ENCODE measurements at regions not wholly inside any gene's neighbourhood (a gene's known extent, or its start where the extent isn't known, plus 50 kb on each side); places are given as distances from the start of the nearest gene placed in this dataset.
A peak's percentile ranks its signal among the peaks of the same experiment; 100 is the strongest.

GRCh38 chr2:220876080-220876824 lies 695.9 kb downstream of the EPHA4 start:
- H3K4me1 ChIP-seq, result 0 out of 20 replicates have a peak, but pooled peaks cover 0 to 4% (median 0%) of the 10 kb centered on the region in 10 experiments
- no peaks in the 10 kb centered on the region for H4K20me1 ChIP-seq
- no peak overlapping the region for H3K9ac ChIP-seq
- no peak for TF ChIP-seq Cebpa-rat (IDR thresholded peaks at IDR 0.05)
- H3K36me3 ChIP-seq, result no peaks in the 10 kb centered on the region
- H3K27me3 ChIP-seq, result no peaks in the 10 kb centered on the region
- no peak overlapping the region for H3K27ac ChIP-seq
- no peak overlapping the region for H3K4me2 ChIP-seq
- H3K9me3 ChIP-seq (replicated peaks in 1 of 11), result peaks cover 0 to 10% (median 0%) of the 10 kb centered on the region in 11 experiments; a peak in 5 of 22 replicates
- H3K4me3 ChIP-seq, result no peak overlapping the region

- H3K36me3 ChIP-seq, result no peaks in the 10 kb centered on the region
- no peaks in the 10 kb centered on the region for H3K27me3 ChIP-seq
- H3K9ac ChIP-seq, result no peak overlapping the region
- H3K4me1 ChIP-seq, result no peaks in the 10 kb centered on the region
- H4K20me1 ChIP-seq, result no peaks in the 10 kb centered on the region
- H3K4me3 ChIP-seq, result no peak overlapping the region
- peaks cover 0 to 10% (median 0%) of the 10 kb centered on the region in 11 experiments; a peak in 5 of 22 replicates for H3K9me3 ChIP-seq (replicated peaks in 1 of 11)
- H3K27ac ChIP-seq, result no peak overlapping the region
- H3K4me2 ChIP-seq, result no peak overlapping the region
- no peak for TF ChIP-seq Cebpa-rat (IDR thresholded peaks at IDR 0.05)
These were observed 694.6 kb downstream of the EPHA4 start for GRCh38 chr2:220877491-220877890.

- Histone ChIP-seq H3K9ac (no peak overlapping the region), H3K4me2 (no peak overlapping the region), H3K27ac (no peak overlapping the region), H3K9me3 (replicated peaks in 1 of 11) (peaks cover 0 to 10% (median 0%) of the 10 kb centered on the region in 11 experiments; a peak in 3 of 22 replicates), H3K4me1 (no peaks in the 10 kb centered on the region), H3K27me3 (no peaks in the 10 kb centered on the region), H3K36me3 (no peaks in the 10 kb centered on the region), H4K20me1 (no peaks in the 10 kb centered on the region), H3K4me3 (no peak overlapping the region)
- no peak for TF ChIP-seq Cebpa-rat (IDR thresholded peaks at IDR 0.05)
These were observed 694.2 kb downstream of the EPHA4 start for GRCh38 chr2:220877897-220878296.

- H3K36me3 ChIP-seq, result no peaks in the 10 kb centered on the region
- no peaks in the 10 kb centered on the region for H4K20me1 ChIP-seq
- no peak for TF ChIP-seq Cebpa-rat (IDR thresholded peaks at IDR 0.05)
- peaks cover 0 to 8% (median 0%) of the 10 kb centered on the region in 10 experiments; a peak in 4 of 20 replicates for H3K4me1 ChIP-seq
- no peak overlapping the region for H3K4me3 ChIP-seq
- no peaks in the 10 kb centered on the region for H3K27me3 ChIP-seq
- H3K9ac ChIP-seq, result no peak overlapping the region
- no peak overlapping the region for H3K4me2 ChIP-seq
- no peak overlapping the region for H3K27ac ChIP-seq
- H3K9me3 ChIP-seq (replicated peaks in 1 of 11), result no peaks in the 10 kb centered on the region
These were observed 691.2 kb downstream of the EPHA4 start for GRCh38 chr2:220880623-220881596.

- no peak overlapping the region for H3K9ac ChIP-seq
- TF ChIP-seq Cebpa-rat (IDR thresholded peaks at IDR 0.05), result no peak
- no peaks in the 10 kb centered on the region for H3K9me3 ChIP-seq (replicated peaks in 1 of 11)
- H3K4me1 ChIP-seq, result peaks cover 0 to 8% (median 0%) of the 10 kb centered on the region in 10 experiments; a peak in 4 of 20 replicates
- H3K4me2 ChIP-seq, result no peak overlapping the region
- no peaks in the 10 kb centered on the region for H3K36me3 ChIP-seq
- H4K20me1 ChIP-seq, result no peaks in the 10 kb centered on the region
- no peaks in the 10 kb centered on the region for H3K27me3 ChIP-seq
- H3K4me3 ChIP-seq, result no peak overlapping the region
- H3K27ac ChIP-seq, result no peak overlapping the region
These were observed 689.6 kb downstream of the EPHA4 start for GRCh38 chr2:220882507-220882906.

- H3K4me3 ChIP-seq, result no peak overlapping the region
- H3K4me1 ChIP-seq, result peaks cover 0 to 8% (median 0%) of the 10 kb centered on the region in 10 experiments; a peak in 4 of 20 replicates
- no peak overlapping the region for H3K27ac ChIP-seq
- H3K9ac ChIP-seq, result no peak overlapping the region
- H4K20me1 ChIP-seq, result no peaks in the 10 kb centered on the region
- no peaks in the 10 kb centered on the region for H3K9me3 ChIP-seq (replicated peaks in 1 of 11)
- peak overlapping the region in 1 of 11 experiments; percentile 26; a peak in 1 of 22 replicates for H3K4me2 ChIP-seq
- H3K36me3 ChIP-seq, result no peaks in the 10 kb centered on the region
- H3K27me3 ChIP-seq, result no peaks in the 10 kb centered on the region
- TF ChIP-seq Cebpa-rat (IDR thresholded peaks at IDR 0.05), result no peak
These were observed 686.5 kb downstream of the EPHA4 start for GRCh38 chr2:220885593-220885992.

- TF ChIP-seq Cebpa-rat (IDR thresholded peaks at IDR 0.05), result no peak
- Histone ChIP-seq H3K36me3 (no peaks in the 10 kb centered on the region), H3K9me3 (replicated peaks in 1 of 11) (no peaks in the 10 kb centered on the region), H3K4me3 (no peak overlapping the region), H3K4me2 (no peak overlapping the region), H3K9ac (no peak overlapping the region), H3K27me3 (no peaks in the 10 kb centered on the region), H4K20me1 (no peaks in the 10 kb centered on the region), H3K27ac (no peak overlapping the region), H3K4me1 (peaks cover 0 to 8% (median 0%) of the 10 kb centered on the region in 10 experiments; a peak in 4 of 20 replicates)
These were observed 684.7 kb downstream of the EPHA4 start for GRCh38 chr2:220887271-220887870.

- Histone ChIP-seq H3K36me3 (no peaks in the 10 kb centered on the region), H3K4me2 (no peak overlapping the region), H3K9ac (no peak overlapping the region), H3K4me3 (no peak overlapping the region), H3K9me3 (replicated peaks in 1 of 11) (no peaks in the 10 kb centered on the region), H4K20me1 (no peaks in the 10 kb centered on the region), H3K27ac (no peak overlapping the region), H3K4me1 (peaks cover 0 to 8% (median 0%) of the 10 kb centered on the region in 10 experiments; a peak in 4 of 20 replicates), H3K27me3 (no peaks in the 10 kb centered on the region)
- TF ChIP-seq Cebpa-rat (IDR thresholded peaks at IDR 0.05), result no peak
These were observed 684.2 kb downstream of the EPHA4 start for GRCh38 chr2:220887876-220888275.

GRCh38 chr2:220890931-220891330 lies 681.2 kb downstream of the EPHA4 start:
- Histone ChIP-seq H3K4me3 (no peak overlapping the region), H3K36me3 (no peaks in the 10 kb centered on the region), H3K27ac (no peak overlapping the region), H4K20me1 (no peaks in the 10 kb centered on the region), H3K4me1 (no peaks in the 10 kb centered on the region), H3K4me2 (no peak overlapping the region), H3K9ac (no peak overlapping the region), H3K27me3 (no peaks in the 10 kb centered on the region), H3K9me3 (replicated peaks in 1 of 11) (no peaks in the 10 kb centered on the region)
- no peak for TF ChIP-seq Cebpa-rat (IDR thresholded peaks at IDR 0.05)
